Thoracic aorta (tissue), 2 donors: ENCODE measurements at regions not wholly inside any gene's neighbourhood (a gene's known extent, or its start where the extent isn't known, plus 50 kb on each side); places are given as distances from the start of the nearest gene placed in this dataset.
"Not testable (repeated sequence)": the region's sequence is repeated elsewhere in the genome, so short reads cannot be mapped to it uniquely, and the experiment has no call there.

Experiments used
- ATAC-seq: fragments of 150-250 bp; one replicate; pipeline ENCODE4 v1.8.0; 2017; ENCODE audit warnings: low read depth; ENCODE audit not compliant: insufficient number of reproducible peaks, low FRiP score
- DNase-seq: peaks from one replicate; pipeline ENCODE4 v3.0.0-alpha.2; 2020; ENCODE audit warnings: low spot score
- H3K27ac ChIP-seq, 2 donors: fragments of 200-600 bp; sonication (generic); 1 replicate in 1 of 2; 2 replicates in 1 of 2; pipeline ENCODE4 v1.5.1; 2016; ENCODE audit warnings: mild to moderate bottlenecking in 2 of 2, moderate library complexity in 2 of 2
- H3K27me3 ChIP-seq: fragments of 200-600 bp; sonication (generic); replicated peaks from 2 replicates; pipeline ENCODE4 v1.6.0; 2016; ENCODE audit warnings: mild to moderate bottlenecking; ENCODE audit not compliant: insufficient read depth
- H3K36me3 ChIP-seq: fragments of 200-600 bp; sonication (generic); one replicate; pipeline ENCODE4 v1.5.1; 2016
- H3K4me1 ChIP-seq, 2 donors: fragments of 200-600 bp; sonication (generic); 1 replicate in 1 of 2; 2 replicates in 1 of 2; pipeline versions ENCODE4 v1.5.1 to v1.6.0; 2016; ENCODE audit warnings: low read depth in 2 of 2, mild to moderate bottlenecking in 1 of 2; ENCODE audit not compliant: control insufficient read depth in 1 of 2
- H3K4me3 ChIP-seq: fragments of 200-600 bp; sonication (generic); 2 replicates; pipeline ENCODE4 v1.5.1; 2016; ENCODE audit warnings: mild to moderate bottlenecking
- H3K9me3 ChIP-seq: fragments of 200-600 bp; sonication (generic); 2 replicates; pipeline ENCODE4 v1.5.1; 2016
- CTCF ChIP-seq: fragments of 200-600 bp; sonication (generic); IDR thresholded peaks from one replicate; pipeline ENCODE4 v1.5.1; 2019; ENCODE audit warnings: antibody characterized with exemption

GRCh38 chr3:153567011-153567410 lies 405.0 kb downstream of the RAP2B start:
- no peaks in the 10 kb centered on the region for H3K36me3 ChIP-seq
- H3K9me3 ChIP-seq, result peaks cover 13% of the 10 kb centered on the region
- H3K27ac ChIP-seq, result no peak overlapping the region
- no peak overlapping the region for H3K4me3 ChIP-seq
- H3K27me3 ChIP-seq, result no peaks in the 10 kb centered on the region
- no peak for DNase-seq
- ATAC-seq, result no peak
- H3K4me1 ChIP-seq, result no peaks in the 10 kb centered on the region
- no peak for TF ChIP-seq CTCF

- H3K4me3 ChIP-seq, result no peak overlapping the region
- no peaks in the 10 kb centered on the region for H3K27me3 ChIP-seq
- ATAC-seq, result no peak
- H3K4me1 ChIP-seq, result no peaks in the 10 kb centered on the region
- H3K9me3 ChIP-seq, result peaks cover 13% of the 10 kb centered on the region
- no peak for TF ChIP-seq CTCF
- DNase-seq, result no peak
- no peak overlapping the region for H3K27ac ChIP-seq
- H3K36me3 ChIP-seq, result no peaks in the 10 kb centered on the region
Measured at GRCh38 chr3:153567556-153567955, 405.5 kb downstream of the RAP2B start.

- DNase-seq, result not testable (repeated sequence)
Measured at GRCh38 chr3:153570481-153570880, 408.5 kb downstream of the RAP2B start.

GRCh38 chr3:153572165-153572564 lies 410.1 kb downstream of the RAP2B start:
- TF ChIP-seq CTCF, result no peak
- Histone ChIP-seq H3K27me3 (no peaks in the 10 kb centered on the region), H3K9me3 (no peaks in the 10 kb centered on the region), H3K4me1 (no peaks in the 10 kb centered on the region), H3K36me3 (no peaks in the 10 kb centered on the region), H3K27ac (no peak overlapping the region), H3K4me3 (no peak overlapping the region)
- no peak for DNase-seq
- ATAC-seq, result no peak

More at GRCh38 chr3:153570481-153570880, 408.5 kb downstream of the RAP2B start:
- H3K9me3 ChIP-seq, H3K36me3 ChIP-seq, ATAC-seq, H3K4me1 ChIP-seq, H3K27me3 ChIP-seq, H3K4me3 ChIP-seq, H3K27ac ChIP-seq: not testable (repeated sequence)

- Histone ChIP-seq H3K27me3 (no peaks in the 10 kb centered on the region), H3K9me3 (no peaks in the 10 kb centered on the region), H3K4me1 (no peaks in the 10 kb centered on the region), H3K27ac (no peak overlapping the region), H3K4me3 (no peak overlapping the region), H3K36me3 (no peaks in the 10 kb centered on the region)
- no peak for TF ChIP-seq CTCF
- DNase-seq (no peak), ATAC-seq (no peak)
Measured at GRCh38 chr3:153572654-153573053, 410.6 kb downstream of the RAP2B start.

GRCh38 chr3:153573481-153573880 lies 411.5 kb downstream of the RAP2B start:
- no peak for ATAC-seq
- Histone ChIP-seq H3K4me1 (no peaks in the 10 kb centered on the region), H3K4me3 (no peak overlapping the region), H3K36me3 (no peaks in the 10 kb centered on the region), H3K27me3 (no peaks in the 10 kb centered on the region), H3K9me3 (no peaks in the 10 kb centered on the region), H3K27ac (no peak overlapping the region)
- no peak for DNase-seq
- no peak for TF ChIP-seq CTCF
